Loucy (cell line): ENCODE measurements at regions not wholly inside any gene's neighbourhood (a gene's known extent, or its start where the extent isn't known, plus 50 kb on each side); places are given as distances from the start of the nearest gene placed in this dataset.

Experiments
- H2AFZ ChIP-seq: fragments of 200-600 bp; sonication (generic); 2 replicates; pipeline ENCODE4 v1.6.0; 2016; ENCODE audit warnings: antibody characterized with exemption, mild to moderate bottlenecking, low read length, moderate library complexity
- H3F3A ChIP-seq: fragments of 200-600 bp; 2 replicates; pipeline ENCODE4 v1.6.0; 2016; ENCODE audit warnings: antibody characterized with exemption, low read depth, mild to moderate bottlenecking
- H3K27me3 ChIP-seq: fragments of 200-600 bp; sonication (generic); 2 replicates; pipeline ENCODE4 v1.6.1; 2014; ENCODE audit warnings: low read length, mild to moderate bottlenecking; ENCODE audit not compliant: insufficient read depth, poor library complexity, severe bottlenecking
- H3K36me3 ChIP-seq: fragments of 200-600 bp; sonication (generic); 2 replicates; pipeline ENCODE4 v1.6.1; 2016; ENCODE audit warnings: low read length; ENCODE audit not compliant: insufficient read depth
- H3K4me1 ChIP-seq: fragments of 200-600 bp; sonication (generic); 2 replicates; pipeline ENCODE4 v1.5.1; 2014; ENCODE audit warnings: low read length, mild to moderate bottlenecking; ENCODE audit not compliant: insufficient read depth, poor library complexity, severe bottlenecking
- H3K4me2 ChIP-seq: fragments of 200-600 bp; sonication (generic); 2 replicates; pipeline ENCODE4 v1.6.0; 2014; ENCODE audit warnings: antibody characterized with exemption, low read length, low read depth, mild to moderate bottlenecking; ENCODE audit not compliant: poor library complexity, severe bottlenecking
- H3K4me3 ChIP-seq: fragments of 200-600 bp; sonication (generic); 2 replicates; pipeline ENCODE4 v1.5.1; 2014; ENCODE audit warnings: low read length, mild to moderate bottlenecking, mixed read lengths; ENCODE audit not compliant: poor library complexity, severe bottlenecking
- H3K79me2 ChIP-seq: fragments of 200-600 bp; sonication (generic); 2 replicates; pipeline ENCODE4 v1.6.1; 2014; ENCODE audit warnings: low read length; ENCODE audit not compliant: insufficient read depth
- H3K9ac ChIP-seq: fragments of 200-600 bp; sonication (generic); 2 replicates; pipeline ENCODE4 v1.6.0; 2014; ENCODE audit warnings: mild to moderate bottlenecking, low read depth, low read length, moderate library complexity; ENCODE audit not compliant: poor library complexity, severe bottlenecking
- H3K9me2 ChIP-seq: fragments of 200-600 bp; sonication (generic); replicated peaks from 2 replicates; pipeline ENCODE4 v1.6.1; 2016; ENCODE audit warnings: low read depth, low read length, mixed read lengths
- H3K9me3 ChIP-seq: fragments of 200-600 bp; sonication (generic); 2 replicates; pipeline ENCODE4 v1.6.1; 2014; ENCODE audit warnings: mild to moderate bottlenecking, antibody characterized with exemption, low read length, low read depth; ENCODE audit not compliant: insufficient read depth
- H4K20me1 ChIP-seq: fragments of 200-600 bp; sonication (generic); 2 replicates; pipeline ENCODE4 v1.6.0; 2014; ENCODE audit warnings: antibody characterized with exemption, low read length, mild to moderate bottlenecking; ENCODE audit not compliant: insufficient read depth, poor library complexity, severe bottlenecking
- CTCF ChIP-seq: fragments of 200-600 bp; sonication (generic); conservative IDR thresholded peaks from 2 replicates; pipeline ENCODE4 v1.5.1; 2014; ENCODE audit warnings: mild to moderate bottlenecking, antibody characterized with exemption, low read length
- EZH2phosphoT487 ChIP-seq: fragments of 200-600 bp; IDR thresholded peaks from 2 replicates; pipeline ENCODE4 v1.6.1; 2018; ENCODE audit warnings: antibody characterized with exemption, mild to moderate bottlenecking, moderate library complexity, borderline replicate concordance

DNA sequence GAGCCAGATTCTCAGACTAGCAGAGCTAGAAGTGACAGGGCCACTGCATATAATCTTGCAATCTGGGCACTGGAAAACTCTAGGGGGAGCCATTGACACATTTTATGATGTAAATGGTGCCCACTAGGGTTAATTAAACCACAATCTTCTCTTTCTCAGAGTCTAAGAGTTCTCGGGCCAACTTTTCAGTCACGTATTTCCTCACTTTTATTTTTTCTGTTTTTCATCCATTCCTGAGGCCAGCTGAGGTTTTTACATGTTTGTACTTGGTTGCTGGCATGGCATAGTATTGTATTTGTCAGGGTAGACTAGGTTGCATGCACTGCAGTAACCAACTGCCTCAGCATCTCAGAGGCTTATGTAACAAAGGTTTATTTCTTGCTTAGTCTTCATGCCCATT is 138.2 kb downstream of the ZNF326 start:
- Histone ChIP-seq H2AFZ (no peak overlapping the region; the same call in 1 of the 2 replicates), H3K9ac (no peak overlapping the region), H3K9me3 (no peaks in the 10 kb centered on the region), H3K4me2 (no peak overlapping the region), H3K9me2 (no peaks in the 10 kb centered on the region), H3K79me2 (no peaks in the 10 kb centered on the region), H3K4me3 (no peak overlapping the region), H3K27me3 (no peaks in the 10 kb centered on the region), H4K20me1 (no peaks in the 10 kb centered on the region), H3K36me3 (no peaks in the 10 kb centered on the region), H3K4me1 (no peaks in the 10 kb centered on the region), H3F3A (no peaks in the 10 kb centered on the region)
- TF ChIP-seq CTCF (peak; percentile 83), EZH2phosphoT487 (no peak)

- H3K4me2 ChIP-seq: no peak overlapping the region
- no peaks in the 10 kb centered on the region for H3K9me3 ChIP-seq
- H3F3A ChIP-seq: no peaks in the 10 kb centered on the region
- H3K36me3 ChIP-seq: no peaks in the 10 kb centered on the region
- no peak overlapping the region for H3K9ac ChIP-seq
- H3K4me1 ChIP-seq: no peaks in the 10 kb centered on the region
- H3K79me2 ChIP-seq: no peaks in the 10 kb centered on the region
- H2AFZ ChIP-seq: no peak overlapping the region
- H3K4me3 ChIP-seq: no peak overlapping the region
- no peaks in the 10 kb centered on the region for H4K20me1 ChIP-seq
- TF ChIP-seq EZH2phosphoT487: no peak
- no peak for TF ChIP-seq CTCF
- H3K9me2 ChIP-seq: no peaks in the 10 kb centered on the region
- H3K27me3 ChIP-seq: no peaks in the 10 kb centered on the region
Observed at GRCh38 chr1:90132306-90132705, 137.4 kb downstream of the ZNF326 start.

DNA sequence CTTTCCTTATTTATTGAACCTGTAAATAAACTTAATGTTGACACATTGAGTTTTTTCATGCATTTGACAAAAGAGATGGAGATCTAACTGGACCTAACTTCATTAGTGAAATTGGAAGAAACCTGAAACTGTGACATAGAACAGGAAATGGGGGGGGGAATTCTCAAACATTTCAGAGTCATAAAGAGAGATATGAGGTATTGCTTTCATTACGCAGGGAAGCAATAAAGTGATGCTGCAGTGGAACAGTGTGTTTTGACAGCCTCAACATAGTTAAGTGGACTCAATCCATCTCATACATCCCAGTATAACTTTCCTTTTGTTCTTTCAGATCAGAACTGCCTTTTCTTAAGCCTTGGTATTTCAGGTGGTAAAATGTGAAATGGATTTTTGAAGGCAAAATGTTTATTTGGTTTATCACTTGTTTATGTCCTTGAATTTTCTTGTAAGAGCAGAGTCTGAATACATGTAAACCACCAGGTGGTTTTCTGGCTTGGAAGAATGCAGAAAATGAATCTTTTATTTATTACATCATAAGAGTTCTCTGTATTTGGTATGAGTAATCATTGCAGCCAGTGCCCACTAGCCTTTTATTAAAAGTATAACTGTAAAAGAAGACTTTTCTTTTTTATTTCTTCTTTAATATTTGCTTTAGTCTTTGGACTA is 132.5 kb downstream of the ZNF326 start:
- no peak overlapping the region for H2AFZ ChIP-seq
- H3K4me3 ChIP-seq: no peak overlapping the region
- H3K4me2 ChIP-seq: no peak overlapping the region
- no peak overlapping the region for H3K9ac ChIP-seq
- no peaks in the 10 kb centered on the region for H3K9me2 ChIP-seq
- no peaks in the 10 kb centered on the region for H4K20me1 ChIP-seq
- H3K9me3 ChIP-seq: no peaks in the 10 kb centered on the region
- TF ChIP-seq CTCF (no peak), EZH2phosphoT487 (no peak)
- no peaks in the 10 kb centered on the region for H3K36me3 ChIP-seq
- no peaks in the 10 kb centered on the region for H3K4me1 ChIP-seq
- no peaks in the 10 kb centered on the region for H3K27me3 ChIP-seq
- H3K79me2 ChIP-seq: no peaks in the 10 kb centered on the region
- H3F3A ChIP-seq: no peaks in the 10 kb centered on the region
